HCT116 (cell line): ENCODE measurements at regions not wholly inside any gene's neighbourhood (a gene's known extent, or its start where the extent isn't known, plus 50 kb on each side); places are given as distances from the start of the nearest gene placed in this dataset.

Experiments used
- ATAC-seq: fragments of 200-7000 bp; cut with Tn5 transposase; 2 replicates; pipeline ENCODE4 v1.9.1; 2020; ENCODE audit warnings: mild to moderate bottlenecking, moderate library complexity
- BruUV-seq: library from RNA; stranded (reverse); fragments of 400-500 nt; replicated peaks from 2 replicates; lab custom pipeline; 2021; lab: Mats Ljungman, UMichigan
- CTCF ChIA-PET: fragments of 300-600 bp; sonication (Branson Sonifier 250); formaldehyde crosslinking; loops from one replicate; lab custom pipeline; 2021; ENCODE audit warnings: antibody characterized with exemption; lab: Charles Lee
- POLR2A ChIA-PET: fragments of 300-600, 350-600 bp; sonication (Branson Sonifier 250); formaldehyde crosslinking; loops from one replicate; lab custom pipeline; 2021; ENCODE audit warnings: antibody characterized with exemption; lab: Charles Lee
- RAD21 ChIA-PET, 2 experiments: fragments of 300-600 bp; sonication (Branson Sonifier 250); formaldehyde crosslinking; loops; one replicate each; lab custom pipeline; 2023; ENCODE audit warnings: low total read pairs in 2 of 2; ENCODE audit not compliant: uncharacterized antibody in 2 of 2, unreplicated experiment in 2 of 2, low non-redundant PET in 1 of 2; lab: Charles Lee
- DNase-seq: peaks from one replicate; pipeline ENCODE4 v3.0.0-alpha.2; 2010; ENCODE audit warnings: low read depth, low spot score
- H2AFZ ChIP-seq: fragments of 200-600 bp; shearing (Covaris generic), sonication (generic); 2 replicates; pipeline ENCODE4 v1.6.1; 2017; ENCODE audit warnings: low read depth, mixed run types, mixed read lengths, antibody characterized with exemption, low read length; ENCODE audit not compliant: poor library complexity, severe bottlenecking
- H3K27ac ChIP-seq: 2 replicates; pipeline ENCODE4 v1.5.1; 2012; ENCODE audit warnings: low read depth, low read length
- H3K27me3 ChIP-seq: fragments of 200-600 bp; sonication (generic); 2 replicates; pipeline ENCODE4 v1.6.1; 2016; ENCODE audit warnings: mixed run types, low read length, mixed read lengths; ENCODE audit not compliant: insufficient read depth
- H3K36me3 ChIP-seq, 2 experiments: fragments of 200-500 bp in 1 of 2; fragments of 200-600 bp in 1 of 2; sonication (Bioruptor generic) in 1 of 2; sonication (generic) in 1 of 2; 2 replicates each; pipeline versions ENCODE4 v1.5.1 to v1.6.1; 2014 to 2016; ENCODE audit warnings: low read length in 2 of 2, inconsistent platforms in 1 of 2, mixed read lengths in 1 of 2, mixed run types in 1 of 2; ENCODE audit not compliant: insufficient read depth in 2 of 2, control insufficient read depth in 1 of 2
- H3K4me1 ChIP-seq, 2 experiments: fragments of 200-600 bp in 1 of 2; sonication (generic) in 1 of 2; 2 replicates each; pipeline versions ENCODE4 v1.5.1 to v1.6.1; 2012 to 2017; ENCODE audit warnings: low read length in 2 of 2, inconsistent platforms in 1 of 2, mild to moderate bottlenecking in 1 of 2, mixed read lengths in 1 of 2, mixed run types in 1 of 2, moderate library complexity in 1 of 2; ENCODE audit not compliant: insufficient read depth in 2 of 2, control insufficient read depth in 1 of 2
- H3K4me2 ChIP-seq: fragments of 200-600 bp; sonication (generic); 2 replicates; pipeline ENCODE4 v1.6.1; 2017; ENCODE audit warnings: mixed run types, low read length, mixed read lengths
- H3K4me3 ChIP-seq, 2 experiments: fragments of 200-600 bp in 1 of 2; sonication (generic) in 1 of 2; replicated peaks in 1 of 2; 2 replicates each; pipeline ENCODE4 v1.5.1; 2011 to 2016; ENCODE audit warnings: low read length in 2 of 2, control low read depth in 1 of 2, low read depth in 1 of 2, mild to moderate bottlenecking in 1 of 2, mixed read lengths in 1 of 2, mixed run types in 1 of 2
- H3K79me2 ChIP-seq: fragments of 200-600 bp; sonication (generic); 2 replicates; pipeline ENCODE4 v1.6.1; 2017; ENCODE audit warnings: mild to moderate bottlenecking, mixed run types, low read length, moderate library complexity, mixed read lengths; ENCODE audit not compliant: insufficient read depth
- H3K9ac ChIP-seq: fragments of 200-600 bp; sonication (generic); 2 replicates; pipeline ENCODE4 v1.6.1; 2016; ENCODE audit warnings: low read length, mixed read lengths
- H3K9me2 ChIP-seq: fragments of 200-600 bp; sonication (generic), shearing (Covaris generic); 2 replicates; pipeline ENCODE4 v1.6.1; 2017; ENCODE audit warnings: mixed run types, mild to moderate bottlenecking, moderate library complexity; ENCODE audit not compliant: insufficient read depth
- H3K9me3 ChIP-seq, 2 experiments: fragments of 200-500 bp in 1 of 2; fragments of 200-600 bp in 1 of 2; sonication (Bioruptor generic) in 1 of 2; sonication (generic) in 1 of 2; 2 replicates each; pipeline ENCODE4 v1.6.1; 2014 to 2017; ENCODE audit warnings: low read length in 2 of 2, mixed read lengths in 2 of 2, inconsistent platforms in 1 of 2, low read depth in 1 of 2, mild to moderate bottlenecking in 1 of 2, mixed run types in 1 of 2, moderate library complexity in 1 of 2; ENCODE audit not compliant: control insufficient read depth in 1 of 2, insufficient read depth in 1 of 2
- H4K20me1 ChIP-seq: fragments of 200-600 bp; sonication (generic), shearing (Covaris generic); 2 replicates; pipeline ENCODE4 v1.6.1; 2017; ENCODE audit warnings: mixed run types, mild to moderate bottlenecking, moderate library complexity; ENCODE audit not compliant: insufficient read depth
- CEBPB ChIP-seq: IDR thresholded peaks from 2 replicates; pipeline ENCODE4 v1.6.1; 2012; ENCODE audit warnings: low read depth
- EGR1 ChIP-seq: IDR thresholded peaks from 2 replicates; pipeline ENCODE4 v1.6.1; 2012; ENCODE audit warnings: low read depth
- ELF1 ChIP-seq: IDR thresholded peaks from 2 replicates; pipeline ENCODE4 v1.6.1; 2012; ENCODE audit warnings: low read depth, borderline replicate concordance
- EZH2 ChIP-seq: fragments of 200-600 bp; sonication (generic); IDR thresholded peaks from 2 replicates; pipeline ENCODE4 v1.6.1; 2017; ENCODE audit warnings: antibody characterized with exemption, mixed run types
- EZH2phosphoT487 ChIP-seq: fragments of 200-600 bp; IDR thresholded peaks from 2 replicates; pipeline ENCODE4 v1.6.1; 2018; ENCODE audit warnings: antibody characterized with exemption, borderline replicate concordance
- FOSL1 ChIP-seq: IDR thresholded peaks from 2 replicates; pipeline ENCODE4 v1.6.1; 2012; ENCODE audit warnings: low read depth
- JUND ChIP-seq: IDR thresholded peaks from 2 replicates; pipeline ENCODE4 v1.6.1; 2012
- POLR2A ChIP-seq: IDR thresholded peaks from 2 replicates; pipeline ENCODE4 v1.7.0; 2011; ENCODE audit warnings: borderline replicate concordance; ENCODE audit not compliant: insufficient read depth, insufficient read length; ENCODE audit errors: extremely low read depth
- RAD21 ChIP-seq: IDR thresholded peaks from 2 replicates; pipeline ENCODE4 v1.6.1; 2012; ENCODE audit warnings: low read depth, mild to moderate bottlenecking
- SIN3A ChIP-seq: IDR thresholded peaks from 2 replicates; pipeline ENCODE4 v1.6.1; 2012; ENCODE audit warnings: low read depth
- SP1 ChIP-seq: IDR thresholded peaks from 2 replicates; pipeline ENCODE4 v1.6.1; 2012; ENCODE audit warnings: low read depth
- SRF ChIP-seq: IDR thresholded peaks from 2 replicates; pipeline ENCODE4 v1.6.1; 2012; ENCODE audit warnings: low read depth
- TCF7L2 ChIP-seq: IDR thresholded peaks from 2 replicates; pipeline ENCODE4 v1.7.0; 2011; ENCODE audit warnings: borderline replicate concordance, inconsistent platforms; ENCODE audit not compliant: insufficient read depth, insufficient read length; ENCODE audit errors: extremely low read depth
- YY1 ChIP-seq: IDR thresholded peaks from 2 replicates; pipeline ENCODE4 v1.6.1; 2011; ENCODE audit warnings: low read length, low read depth, moderate library complexity, mild to moderate bottlenecking; ENCODE audit not compliant: insufficient replicate concordance; ENCODE audit errors: extremely low read depth
- ZNF274 ChIP-seq: fragments of 200-500 bp; sonication (Bioruptor generic); IDR thresholded peaks from 2 replicates; pipeline ENCODE4 v1.6.1; 2014; ENCODE audit warnings: mild to moderate bottlenecking, low read depth, low read length, inconsistent platforms
- intact Hi-C: fragments of 100-400 bp; cut with micrococcal nuclease; formaldehyde crosslinking; loops from 2 replicates; pipeline ENCODE4 v1.10.0; 2022
- TF ChIP-seq, protein P1 (sequence below): IDR thresholded peaks from 2 replicates; pipeline ENCODE4 v1.6.1; 2011; ENCODE audit warnings: mild to moderate bottlenecking, low read length, moderate library complexity; ENCODE audit not compliant: insufficient replicate concordance; ENCODE audit errors: extremely low read depth

DNA sequence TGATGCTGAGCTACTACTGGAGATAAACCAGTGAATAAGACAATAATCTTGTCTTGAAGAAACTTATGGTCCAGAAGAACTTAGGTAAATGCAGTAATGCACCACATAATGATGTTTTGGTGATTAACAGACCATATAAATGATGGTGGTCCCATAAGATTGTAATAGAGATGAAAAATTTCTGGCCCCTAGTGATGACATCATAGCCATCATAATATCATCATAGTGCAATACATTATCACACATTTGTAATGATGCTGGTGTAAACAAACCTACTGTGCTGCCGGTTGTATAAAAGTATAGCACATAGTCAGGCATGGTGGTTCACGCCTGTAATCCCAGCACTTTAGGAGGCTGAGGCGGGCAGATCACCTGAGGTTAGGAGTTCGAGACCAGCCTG lies 846.8 kb downstream of the FSTL5 start:
- H3K4me3 ChIP-seq, result no peak overlapping the region

DNA sequence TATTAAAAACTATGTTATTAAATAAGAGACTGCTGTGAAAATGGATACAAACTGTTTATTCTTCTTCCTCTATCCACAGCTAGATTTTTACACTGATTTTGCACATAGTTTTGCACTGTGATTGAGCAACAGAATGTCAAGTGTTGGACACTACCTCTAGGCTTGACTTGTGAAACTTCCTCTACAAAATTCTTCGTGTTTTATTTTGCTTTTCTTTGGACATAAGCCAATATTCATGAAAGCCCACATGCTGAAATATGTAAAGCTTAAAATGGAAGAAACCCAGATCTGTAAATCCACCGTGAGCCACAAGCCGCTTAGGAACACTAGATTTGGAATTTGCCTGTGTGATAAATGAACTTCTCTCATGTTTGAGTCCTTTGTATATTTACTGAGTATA lies 849.4 kb downstream of the FSTL5 start:
- H3K79me2 ChIP-seq, result no peaks in the 10 kb centered on the region
- no peak overlapping the region for H3K4me3 ChIP-seq
- H3K4me2 ChIP-seq, result no peak overlapping the region
- H3K36me3 ChIP-seq, result no peaks in the 10 kb centered on the region
- no peaks in the 10 kb centered on the region for H4K20me1 ChIP-seq
- no peaks in the 10 kb centered on the region for H3K9me3 ChIP-seq
- H3K4me1 ChIP-seq, result no peaks in the 10 kb centered on the region
- ATAC-seq, result no peak
- intact Hi-C loops, result no loop called here
- no peak for DNase-seq
- ChIA-PET CTCF (no interaction called here), RAD21 (no interaction called here), POLR2A (no interaction called here)
- H3K27me3 ChIP-seq, result no peaks in the 10 kb centered on the region
- no peak overlapping the region for H2AFZ ChIP-seq
- H3K9me2 ChIP-seq, result no peaks in the 10 kb centered on the region
- H3K27ac ChIP-seq, result no peak overlapping the region
- no peak overlapping the region for H3K9ac ChIP-seq
- no TSS peak for BruUV-seq
- TF ChIP-seq EGR1, result no peak
- no peak for TF ChIP-seq EZH2
- no peak for TF ChIP-seq JUND
- TF ChIP-seq CEBPB, result no peak
- no peak for TF ChIP-seq FOSL1
- no peak for TF ChIP-seq EZH2phosphoT487
- TF ChIP-seq ELF1, result no peak
- TF ChIP-seq SRF, result no peak
- TF ChIP-seq, protein P1, sequence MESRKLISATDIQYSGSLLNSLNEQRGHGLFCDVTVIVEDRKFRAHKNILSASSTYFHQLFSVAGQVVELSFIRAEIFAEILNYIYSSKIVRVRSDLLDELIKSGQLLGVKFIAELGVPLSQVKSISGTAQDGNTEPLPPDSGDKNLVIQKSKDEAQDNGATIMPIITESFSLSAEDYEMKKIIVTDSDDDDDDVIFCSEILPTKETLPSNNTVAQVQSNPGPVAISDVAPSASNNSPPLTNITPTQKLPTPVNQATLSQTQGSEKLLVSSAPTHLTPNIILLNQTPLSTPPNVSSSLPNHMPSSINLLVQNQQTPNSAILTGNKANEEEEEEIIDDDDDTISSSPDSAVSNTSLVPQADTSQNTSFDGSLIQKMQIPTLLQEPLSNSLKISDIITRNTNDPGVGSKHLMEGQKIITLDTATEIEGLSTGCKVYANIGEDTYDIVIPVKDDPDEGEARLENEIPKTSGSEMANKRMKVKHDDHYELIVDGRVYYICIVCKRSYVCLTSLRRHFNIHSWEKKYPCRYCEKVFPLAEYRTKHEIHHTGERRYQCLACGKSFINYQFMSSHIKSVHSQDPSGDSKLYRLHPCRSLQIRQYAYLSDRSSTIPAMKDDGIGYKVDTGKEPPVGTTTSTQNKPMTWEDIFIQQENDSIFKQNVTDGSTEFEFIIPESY, result no peak
- no peak for TF ChIP-seq YY1

More for the DNA sequence above, 846.8 kb downstream of the FSTL5 start:
- Histone ChIP-seq H3K79me2 (no peaks in the 10 kb centered on the region), H3K27ac (no peak overlapping the region), H3K4me2 (no peak overlapping the region), H3K9ac (no peak overlapping the region), H3K9me2 (no peaks in the 10 kb centered on the region), H4K20me1 (no peaks in the 10 kb centered on the region), H3K9me3 (no peaks in the 10 kb centered on the region), H3K4me1 (no peaks in the 10 kb centered on the region), H2AFZ (no peak overlapping the region), H3K27me3 (no peaks in the 10 kb centered on the region), H3K36me3 (no peaks in the 10 kb centered on the region)
- ChIA-PET POLR2A (no interaction called here), CTCF (no interaction called here), RAD21 (no interaction called here)
- ATAC-seq (no peak), DNase-seq (no peak)
- TF ChIP-seq ZNF274 (no peak), YY1 (no peak), SIN3A (no peak), EZH2 (no peak), POLR2A (no peak), RAD21 (no peak), CEBPB (no peak), JUND (no peak), SP1 (no peak), TCF7L2 (no peak)
- TF ChIP-seq, protein P1, result no peak
- intact Hi-C loops, result no loop called here
- BruUV-seq, result no TSS peak
